Thymus (tissue), 11 donors: ENCODE measurements at regions not wholly inside any gene's neighbourhood (a gene's known extent, or its start where the extent isn't known, plus 50 kb on each side); places are given as distances from the start of the nearest gene placed in this dataset.

Experiments used
- DNase-seq, 9 donors: peaks; one replicate each; pipeline ENCODE4 v3.0.0-alpha.2; 2013; ENCODE audit warnings: low spot score in 9 of 9, low read depth in 6 of 9, missing footprints in 1 of 9
- H3K27ac ChIP-seq, 2 donors: one replicate each; pipeline ENCODE4 v1.5.1; 2013; ENCODE audit warnings: control low read depth in 1 of 2, low read depth in 1 of 2, low read length in 1 of 2, mild to moderate bottlenecking in 1 of 2, moderate library complexity in 1 of 2
- H3K27me3 ChIP-seq, 2 donors: one replicate each; pipeline ENCODE4 v1.5.1; 2013; ENCODE audit warnings: low read length in 1 of 2; ENCODE audit not compliant: control insufficient read depth in 2 of 2, insufficient read depth in 1 of 2
- H3K36me3 ChIP-seq, 2 donors: one replicate each; pipeline ENCODE4 v1.5.1; 2013; ENCODE audit warnings: low read length in 1 of 2, mild to moderate bottlenecking in 1 of 2, moderate library complexity in 1 of 2; ENCODE audit not compliant: control insufficient read depth in 2 of 2, insufficient read depth in 2 of 2
- H3K4me1 ChIP-seq, 2 donors: one replicate each; pipeline ENCODE4 v1.5.1; 2013; ENCODE audit warnings: low read length in 2 of 2; ENCODE audit not compliant: control insufficient read depth in 2 of 2, insufficient read depth in 2 of 2
- H3K4me3 ChIP-seq, 2 donors: one replicate each; pipeline ENCODE4 v1.5.1; 2013; ENCODE audit warnings: low read length in 2 of 2, control low read depth in 1 of 2, mild to moderate bottlenecking in 1 of 2
- H3K9me3 ChIP-seq, 2 donors: one replicate each; pipeline ENCODE4 v1.5.1; 2013; ENCODE audit warnings: low read length in 1 of 2, mild to moderate bottlenecking in 1 of 2; ENCODE audit not compliant: control insufficient read depth in 2 of 2, insufficient read depth in 1 of 2
- WGBS: extraction: QIAGEN DNeasy Blood & Tissue Kit; methylation state at CpG from one replicate; pipeline ENCODE4 v1.1.7; 2013; 5-methylcytosine and 5-hydroxymethylcytosine counted together
- donor health status: healthy.

DNA sequence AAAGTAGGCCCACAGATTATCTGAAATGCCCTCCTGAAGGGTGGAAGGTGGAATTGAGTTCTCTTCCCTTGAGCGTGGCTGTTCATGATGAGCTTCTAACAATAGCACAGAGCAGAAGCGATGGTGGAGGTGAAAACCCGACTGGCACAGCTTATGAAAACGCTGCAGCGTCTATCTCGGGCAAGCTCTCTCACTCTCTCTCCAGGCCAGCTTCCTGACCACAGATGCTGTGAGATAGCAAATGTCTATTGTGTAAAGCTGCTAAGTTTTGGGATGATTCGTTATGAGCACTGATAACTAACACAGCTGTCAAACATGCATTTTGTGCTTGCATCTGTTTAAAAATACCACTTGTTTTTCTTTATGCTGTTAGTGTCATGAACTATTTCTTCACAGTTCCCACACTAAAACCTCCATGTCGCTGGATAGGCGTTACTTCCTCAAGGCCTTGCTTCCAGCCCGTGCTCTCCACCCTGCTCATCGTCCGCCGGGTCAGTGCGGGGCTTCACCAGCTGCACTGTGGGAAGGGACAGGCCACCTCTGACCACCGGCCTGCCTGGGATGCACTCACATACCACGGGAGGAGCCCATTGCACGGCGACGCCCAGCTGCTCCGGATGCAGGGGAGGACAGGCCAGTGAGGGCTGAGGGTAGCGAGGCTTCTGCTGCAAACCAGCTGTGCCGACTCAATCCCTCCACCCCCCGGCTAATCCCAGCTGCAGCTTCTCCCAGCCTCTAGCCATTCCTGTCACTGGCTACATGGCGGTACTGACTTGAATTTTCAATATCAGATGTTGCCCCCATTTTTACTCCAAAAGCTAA, 60.0 kb upstream of the OTOS start:
- no peaks in the 10 kb centered on the region for H3K36me3 ChIP-seq
- no peaks in the 10 kb centered on the region for H3K4me1 ChIP-seq
- no peak overlapping the region for H3K4me3 ChIP-seq
- H3K9me3 ChIP-seq, result no peaks in the 10 kb centered on the region
- no peak overlapping the region for H3K27ac ChIP-seq
- H3K27me3 ChIP-seq, result peaks cover 0 to 2% of the 10 kb centered on the region in 2 donors
- 67% methylated on average over 24 of the region's 24 CpGs for WGBS
- DNase-seq, result no peak

DNA sequence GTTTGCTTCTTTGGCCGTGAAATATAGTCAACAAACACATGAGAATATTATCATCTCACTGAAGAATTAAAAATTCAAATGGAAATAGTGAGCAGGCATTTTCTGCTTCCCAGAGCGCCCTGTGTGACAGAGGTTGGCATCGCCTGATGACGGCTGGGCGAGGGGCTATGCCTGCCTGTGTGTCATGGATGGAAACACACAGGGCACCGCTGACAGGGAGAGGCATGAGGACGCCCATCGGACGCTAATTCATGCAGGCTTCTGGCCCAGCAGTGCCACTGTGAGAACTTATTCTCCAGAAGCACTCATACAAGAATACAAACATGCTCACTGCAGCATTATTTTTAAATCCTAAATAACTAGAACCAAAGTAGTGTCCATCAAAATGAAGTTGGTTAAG, 61.4 kb upstream of the OTOS start:
- Histone ChIP-seq H3K9me3 (no peaks in the 10 kb centered on the region), H3K27me3 (peaks cover 0 to 2% of the 10 kb centered on the region in 2 donors), H3K36me3 (no peaks in the 10 kb centered on the region), H3K27ac (no peak overlapping the region), H3K4me1 (no peaks in the 10 kb centered on the region), H3K4me3 (no peak overlapping the region)
- DNase-seq, result no peak
- WGBS, result 90% methylated on average over 9 of the region's 9 CpGs

DNA sequence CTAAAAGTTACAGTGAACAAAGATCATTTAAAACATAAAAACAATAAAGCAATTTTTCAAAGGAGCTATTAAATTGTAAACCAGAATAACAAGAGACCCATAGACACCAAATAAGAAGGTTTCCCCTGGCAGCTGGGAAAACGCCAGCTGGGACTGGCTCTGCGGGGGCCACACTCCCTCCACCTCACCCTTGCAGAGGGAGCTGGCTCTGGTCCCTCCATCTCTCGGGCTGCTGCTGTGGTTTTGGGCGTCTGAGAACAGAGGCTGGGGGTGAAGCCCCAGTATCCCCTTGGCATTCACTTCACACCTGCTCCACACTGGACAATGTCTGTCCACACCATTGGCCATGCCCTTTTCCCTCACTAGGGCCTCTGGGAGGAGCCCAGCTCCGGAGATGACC, 62.1 kb upstream of the OTOS start:
- Histone ChIP-seq H3K9me3 (no peaks in the 10 kb centered on the region), H3K27me3 (peaks cover 0 to 2% of the 10 kb centered on the region in 2 donors), H3K4me1 (no peaks in the 10 kb centered on the region), H3K36me3 (no peaks in the 10 kb centered on the region), H3K4me3 (no peak overlapping the region), H3K27ac (no peak overlapping the region)
- 85% methylated on average over 5 of the region's 5 CpGs for WGBS
- no peak for DNase-seq

DNA sequence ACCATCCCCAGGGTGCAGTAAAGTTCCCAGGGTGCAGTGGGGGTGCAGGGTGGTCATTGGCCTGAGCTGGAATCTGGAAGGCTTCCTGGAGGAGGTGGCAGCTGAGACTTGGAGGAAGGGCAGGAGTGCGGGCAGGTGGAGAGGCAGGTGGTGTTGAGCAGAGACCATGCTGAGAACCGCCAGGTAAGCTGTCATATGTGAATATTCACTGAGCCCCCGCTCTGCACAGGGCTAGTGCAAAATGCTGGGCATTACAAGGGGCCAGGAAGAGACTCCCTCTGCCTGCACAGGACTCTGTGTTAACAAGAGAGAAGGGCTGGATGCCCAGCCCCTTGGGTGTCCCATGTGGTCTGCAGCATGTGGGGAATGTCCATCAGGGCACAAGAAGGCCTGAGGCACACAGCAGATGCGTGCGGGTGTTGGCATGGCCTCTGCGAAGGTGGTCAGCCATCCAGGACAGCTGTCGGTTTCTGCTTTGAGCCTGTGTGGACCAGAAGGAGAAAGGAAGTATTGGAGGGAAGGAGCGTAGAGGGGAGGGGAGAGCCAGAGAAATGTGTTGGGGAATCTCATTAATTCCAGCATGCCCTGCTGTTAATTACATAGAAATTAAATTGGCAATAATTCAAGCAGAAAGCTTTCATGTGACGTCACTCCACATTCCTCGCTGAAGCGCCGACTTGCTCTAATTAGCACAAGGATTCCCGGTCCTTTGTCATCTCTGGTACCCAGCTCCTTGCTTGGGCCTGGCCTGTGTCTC, 62.8 kb upstream of the OTOS start:
- DNase-seq, result no peak
- H3K36me3 ChIP-seq, result no peaks in the 10 kb centered on the region
- H3K4me1 ChIP-seq, result no peaks in the 10 kb centered on the region
- H3K27me3 ChIP-seq, result peaks cover 0 to 2% of the 10 kb centered on the region in 2 donors
- 79% methylated on average over 13 of the region's 13 CpGs for WGBS
- H3K27ac ChIP-seq, result no peak overlapping the region
- no peak overlapping the region for H3K4me3 ChIP-seq
- H3K9me3 ChIP-seq, result no peaks in the 10 kb centered on the region

DNA sequence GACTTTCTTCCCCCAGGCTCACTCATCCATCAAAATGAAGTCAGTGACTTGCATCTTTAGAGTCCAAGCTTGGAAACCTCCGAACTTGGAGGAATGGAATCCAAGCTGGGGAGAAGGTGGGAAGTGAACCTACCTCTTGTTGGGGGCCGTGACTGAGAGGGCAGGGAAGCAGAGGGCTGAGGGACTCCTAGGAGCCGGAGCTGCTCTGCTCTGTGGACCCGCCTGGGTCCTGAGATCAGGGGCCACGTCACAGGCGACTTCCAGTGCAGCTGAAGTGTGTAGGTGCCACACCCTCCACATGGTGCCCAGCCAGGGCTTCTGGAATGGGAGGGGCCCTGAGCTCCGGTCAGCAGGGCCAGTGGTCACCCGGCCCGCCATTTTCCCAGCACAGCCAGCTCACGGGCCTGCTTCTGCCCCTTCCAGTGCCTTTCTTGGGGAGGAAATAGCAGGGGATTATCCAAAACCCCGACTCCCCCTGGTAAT, 63.4 kb upstream of the OTOS start:
- 87% methylated on average over 11 of the region's 11 CpGs for WGBS
- no peaks in the 10 kb centered on the region for H3K4me1 ChIP-seq
- no peak overlapping the region for H3K4me3 ChIP-seq
- H3K36me3 ChIP-seq, result no peaks in the 10 kb centered on the region
- no peak for DNase-seq
- no peak overlapping the region for H3K27ac ChIP-seq
- H3K27me3 ChIP-seq, result peaks cover 0 to 2% of the 10 kb centered on the region in 2 donors
- no peaks in the 10 kb centered on the region for H3K9me3 ChIP-seq

DNA sequence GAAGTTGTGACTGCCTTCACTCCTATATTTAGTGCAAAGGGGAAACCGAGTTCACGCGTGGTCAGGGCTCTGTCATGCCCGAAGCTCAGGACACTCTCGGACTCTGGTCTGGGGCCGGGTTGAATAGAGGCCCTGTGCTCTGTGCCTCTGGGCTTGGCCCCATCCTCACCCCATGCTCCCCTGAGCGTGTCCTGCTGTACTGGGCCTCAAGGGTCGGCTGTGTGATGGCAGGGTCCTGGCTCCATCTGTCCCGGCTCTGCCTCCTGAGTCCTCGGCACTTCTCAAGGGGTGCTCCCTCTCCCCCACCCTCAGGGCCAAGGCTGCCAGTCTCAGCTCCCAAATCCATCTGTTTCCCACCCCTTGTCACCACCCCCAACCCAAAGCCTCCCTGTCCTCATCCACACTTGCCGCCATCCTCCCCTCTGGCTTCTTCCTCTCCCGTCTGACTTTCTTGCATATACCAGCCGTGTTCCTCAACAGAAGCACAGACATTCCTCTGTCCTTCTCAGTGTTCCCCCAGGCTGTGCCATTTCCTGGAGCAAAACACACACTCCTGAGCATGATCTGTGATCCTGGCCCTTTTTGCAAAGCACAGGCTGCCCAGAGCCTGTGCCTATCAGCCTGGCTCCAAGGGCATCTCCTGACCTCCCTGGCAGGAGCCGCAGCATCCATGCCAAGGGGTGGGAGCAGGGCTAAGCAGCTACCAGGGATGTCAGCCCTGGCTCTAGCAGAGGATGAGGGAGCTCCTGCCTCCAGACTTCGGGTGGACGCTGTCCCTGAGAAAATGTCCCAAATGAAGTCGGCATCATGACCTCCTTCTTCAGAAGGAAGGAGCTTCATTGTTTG, 64.2 kb upstream of the OTOS start:
- 86% methylated on average over 17 of the region's 17 CpGs for WGBS

DNA sequence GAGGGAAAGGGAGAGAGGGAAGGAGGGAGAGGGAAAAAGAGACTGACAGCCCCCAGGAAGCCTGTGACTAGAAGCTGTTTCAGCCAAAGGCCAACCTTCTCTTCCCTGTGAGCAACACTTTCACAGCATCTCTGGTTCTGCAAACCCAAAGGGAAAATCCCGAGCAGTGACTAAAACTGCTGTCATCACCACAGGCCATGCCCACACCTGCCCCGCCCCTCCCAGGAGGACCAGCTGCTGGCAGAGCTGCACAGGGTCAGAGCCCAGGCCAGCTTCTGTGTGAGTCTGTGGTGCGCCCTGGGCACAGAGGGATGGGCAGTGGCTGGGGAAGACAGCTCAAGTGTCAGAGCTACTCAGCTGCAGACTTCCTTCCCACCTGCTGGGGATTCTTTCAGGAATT, 64.9 kb upstream of the OTOS start:
- H3K4me1 ChIP-seq, result no peaks in the 10 kb centered on the region
- no peak overlapping the region for H3K4me3 ChIP-seq
- no peaks in the 10 kb centered on the region for H3K36me3 ChIP-seq
- H3K27me3 ChIP-seq, result peaks cover 0 to 2% of the 10 kb centered on the region in 2 donors
- H3K9me3 ChIP-seq, result no peaks in the 10 kb centered on the region
- WGBS, result 54% methylated on average over 3 of the region's 3 CpGs
- DNase-seq, result no peak
- no peak overlapping the region for H3K27ac ChIP-seq

More for the DNA sequence above, 64.2 kb upstream of the OTOS start:
- H3K4me3 ChIP-seq, result no peak overlapping the region
- H3K27me3 ChIP-seq, result peaks cover 0 to 2% of the 10 kb centered on the region in 2 donors
- no peak overlapping the region for H3K27ac ChIP-seq
- DNase-seq, result no peak
- no peaks in the 10 kb centered on the region for H3K4me1 ChIP-seq
- no peaks in the 10 kb centered on the region for H3K9me3 ChIP-seq
- no peaks in the 10 kb centered on the region for H3K36me3 ChIP-seq

DNA sequence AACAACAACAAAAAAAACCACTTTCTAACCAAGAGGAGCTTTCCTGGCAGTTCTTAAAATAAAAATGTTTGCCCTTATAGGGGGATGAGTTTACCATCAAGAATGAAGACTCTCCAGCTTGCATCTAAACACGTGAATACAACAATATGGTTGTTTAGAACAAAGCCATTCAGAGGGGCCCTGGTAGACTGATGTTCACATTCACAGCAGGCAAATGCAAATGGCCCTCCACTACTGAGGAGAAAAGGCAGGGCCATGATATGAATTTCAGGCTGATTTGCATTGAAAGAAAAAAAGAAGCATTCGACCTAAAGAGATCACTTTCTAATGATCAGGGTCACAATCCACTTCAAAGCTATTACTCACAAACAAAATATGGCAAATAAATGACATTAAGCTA, 65.3 kb upstream of the OTOS start:
- Histone ChIP-seq H3K36me3 (no peaks in the 10 kb centered on the region), H3K4me3 (no peak overlapping the region), H3K4me1 (no peaks in the 10 kb centered on the region), H3K27ac (no peak overlapping the region), H3K27me3 (peaks cover 0 to 2% of the 10 kb centered on the region in 2 donors), H3K9me3 (no peaks in the 10 kb centered on the region)
- WGBS, result 20% methylated on average over 2 of the region's 2 CpGs
- no peak for DNase-seq
